K562 (cell line): ENCODE measurements at regions not wholly inside any gene's neighbourhood (a gene's known extent, or its start where the extent isn't known, plus 50 kb on each side); places are given as distances from the start of the nearest gene placed in this dataset.

Source experiments
- ATAC-seq: fragments of 200-7000 bp; cut with Tn5 transposase; 3 replicates; pipeline ENCODE4 v1.9.1; 2020; ENCODE audit warnings: moderate library complexity
- BruUV-seq: library from RNA; stranded (reverse); fragments of 400-500 nt; replicated peaks from 2 replicates; lab custom pipeline; 2021; lab: Mats Ljungman, UMichigan
- CTCF ChIA-PET: fragments of 300-600 bp; formaldehyde crosslinking; extraction: SDS; loops from one replicate; lab custom pipeline; 2021; ENCODE audit warnings: low intra/inter-chr PET ratio; lab: Yijun Ruan, JAX
- POLR2A ChIA-PET: fragments of 300-600, 350-650 bp; sonication (Branson Sonifier 250); formaldehyde crosslinking; extraction: SDS; loops from one replicate; lab custom pipeline; 2021; ENCODE audit warnings: antibody characterized with exemption, inconsistent platforms; lab: Yijun Ruan, JAX
- DNase-seq, 4 experiments: peaks; one replicate each; pipeline versions ENCODE4 v3.0.0 to v3.0.0-alpha.2; 2011 to 2018; ENCODE audit warnings: low spot score in 3 of 4, mixed read lengths in 3 of 4; ENCODE audit errors: extremely low read depth in 1 of 4
- FAIRE-seq: peaks from 2 replicates; lab custom pipeline; 2011; peaks lifted over from hg19 to GRCh38; lab: Jason Lieb, UNC
- H2AFZ ChIP-seq: 2 replicates; pipeline ENCODE4 v1.6.0; 2011; ENCODE audit warnings: low read depth, low read length, control low read depth, inconsistent platforms
- H3K27ac ChIP-seq: fragments of 200-600 bp; 3 replicates; pipeline ENCODE4 v1.8.0; 2011; ENCODE audit warnings: low read depth, mild to moderate bottlenecking, control low read depth, inconsistent platforms, low read length, moderate library complexity, mixed read lengths; ENCODE audit errors: extremely low read depth
- H3K27me3 ChIP-seq, 2 experiments: fragments of 300-600 bp in 1 of 2; 2 replicates in 1 of 2; 3 replicates in 1 of 2; pipeline versions ENCODE4 v1.6.0 to v1.8.0; 2011; ENCODE audit warnings: inconsistent platforms in 2 of 2, low read length in 2 of 2, mild to moderate bottlenecking in 1 of 2, mixed read lengths in 1 of 2, moderate library complexity in 1 of 2; ENCODE audit not compliant: control insufficient read depth in 2 of 2, insufficient read depth in 2 of 2
- H3K36me3 ChIP-seq: fragments of 300-600 bp; 3 replicates; pipeline ENCODE4 v1.8.0; 2011; ENCODE audit warnings: mild to moderate bottlenecking, low read length, inconsistent platforms; ENCODE audit not compliant: control insufficient read depth, insufficient read depth
- H3K4me1 ChIP-seq, 2 experiments: fragments of 200-600 bp in 1 of 2; replicated peaks in 1 of 2; 2 replicates in 1 of 2; 3 replicates in 1 of 2; pipeline versions ENCODE4 v1.5.1 to v1.8.0; 2011; ENCODE audit warnings: inconsistent platforms in 2 of 2, low read length in 2 of 2, mild to moderate bottlenecking in 1 of 2, mixed read lengths in 1 of 2, moderate library complexity in 1 of 2; ENCODE audit not compliant: control insufficient read depth in 2 of 2, insufficient read depth in 2 of 2
- H3K4me2 ChIP-seq: 2 replicates; pipeline ENCODE4 v1.6.1; 2011; ENCODE audit warnings: low read length, control low read depth, inconsistent platforms, mixed read lengths; ENCODE audit not compliant: insufficient read depth
- H3K4me3 ChIP-seq: fragments of 200-600 bp; sonication (generic), shearing (Covaris generic); 2 replicates; pipeline ENCODE4 v1.5.1; 2016; ENCODE audit warnings: control low read depth, inconsistent platforms
- H3K79me2 ChIP-seq: fragments of 200-600 bp; 3 replicates; pipeline ENCODE4 v1.8.0; 2011; ENCODE audit warnings: low read length, inconsistent platforms; ENCODE audit not compliant: control insufficient read depth, insufficient read depth
- H3K9ac ChIP-seq, 2 experiments: 2 replicates each; pipeline versions ENCODE4 v1.6.0 to v1.6.1; 2011; ENCODE audit warnings: low read depth in 2 of 2, low read length in 2 of 2, control low read depth in 1 of 2, inconsistent platforms in 1 of 2, mild to moderate bottlenecking in 1 of 2, mixed read lengths in 1 of 2; ENCODE audit not compliant: insufficient read depth in 1 of 2
- H3K9me1 ChIP-seq: one replicate; pipeline ENCODE4 v1.6.0; 2011; ENCODE audit warnings: inconsistent platforms, mild to moderate bottlenecking, low read length, moderate library complexity; ENCODE audit not compliant: control insufficient read depth, insufficient read depth
- H3K9me3 ChIP-seq: replicated peaks from 2 replicates; pipeline ENCODE4 v1.5.1; 2011; ENCODE audit warnings: low read depth, low read length, inconsistent platforms; ENCODE audit not compliant: control insufficient read depth, insufficient read depth
- H4K20me1 ChIP-seq: replicated peaks from 2 replicates; pipeline ENCODE4 v1.6.1; 2011; ENCODE audit warnings: low read length, inconsistent platforms, mixed read lengths; ENCODE audit not compliant: control insufficient read depth, insufficient read depth
- ELF1 ChIP-seq: fragments of 200-800 bp; sonication (Bioruptor generic); IDR thresholded peaks from 2 replicates; pipeline ENCODE4 v1.6.1; 2016; ENCODE audit warnings: missing genetic modification characterization, missing compliant biosample characterization
- ETV1 ChIP-seq: fragments of 450-650 bp; conservative IDR thresholded peaks from 2 replicates; pipeline ENCODE4 v1.6.1; 2016; ENCODE audit warnings: missing genetic modification characterization, control low read depth, low read depth, missing compliant biosample characterization
- EWSR1 ChIP-seq: fragments of 450-650 bp; IDR thresholded peaks from 2 replicates; pipeline ENCODE4 v1.6.1; 2018; ENCODE audit warnings: borderline replicate concordance, mild to moderate bottlenecking, low read depth, moderate library complexity; ENCODE audit not compliant: partially characterized antibody
- KLF10 ChIP-seq: fragments of 250-450 bp; sonication (Bioruptor Pico); IDR thresholded peaks from 2 replicates; pipeline ENCODE4 v1.6.1; 2021; ENCODE audit warnings: matching md5 sums
- MCM3 ChIP-seq: fragments of 450-650 bp; IDR thresholded peaks from 2 replicates; pipeline ENCODE4 v1.6.1; 2016
- MIER1 ChIP-seq: fragments of 450-650 bp; IDR thresholded peaks from 2 replicates; pipeline ENCODE4 v1.6.1; 2016; ENCODE audit warnings: antibody characterized with exemption, mild to moderate bottlenecking, low read depth
- NCOR1 ChIP-seq: fragments of 450-650 bp; IDR thresholded peaks from 2 replicates; pipeline ENCODE4 v1.6.1; 2016; ENCODE audit warnings: mild to moderate bottlenecking, moderate library complexity
- RB1 ChIP-seq: fragments of 450-650 bp; IDR thresholded peaks from 2 replicates; pipeline ENCODE4 v1.6.1; 2017; ENCODE audit warnings: low read depth, mild to moderate bottlenecking
- SRSF9 ChIP-seq: fragments of 200-400 bp; formaldehyde crosslinking; IDR thresholded peaks from 2 replicates; pipeline ENCODE4 v1.6.1; 2017; ENCODE audit warnings: low read depth, low read length, borderline replicate concordance
- ZBTB7A ChIP-seq: IDR thresholded peaks from 2 replicates; pipeline ENCODE4 v1.6.1; 2011; ENCODE audit warnings: low read depth, mild to moderate bottlenecking, low read length, moderate library complexity, borderline replicate concordance; ENCODE audit not compliant: control insufficient read depth
- ZC3H11A ChIP-seq: IDR thresholded peaks from 2 replicates; pipeline ENCODE4 v1.6.1; 2012; ENCODE audit warnings: low read depth, low read length, improper control_type of control experiment
- ZKSCAN1 ChIP-seq: fragments of 150-350 bp; IDR thresholded peaks from 2 replicates; pipeline ENCODE4 v1.6.1; 2016; ENCODE audit warnings: low read depth, low read length
- ZNF311 ChIP-seq: fragments of 250-450 bp; sonication (Bioruptor Pico); IDR thresholded peaks from 2 replicates; pipeline ENCODE4 v1.4.0; 2020; ENCODE audit warnings: mild to moderate bottlenecking, moderate library complexity
- ZNF76 ChIP-seq: fragments of 250-450 bp; sonication (Bioruptor Pico); IDR thresholded peaks from 2 replicates; pipeline ENCODE4 v1.4.0; 2020; ENCODE audit warnings: mild to moderate bottlenecking, moderate library complexity, borderline replicate concordance
- WGBS: fragments of 100-300 bp; shearing (Covaris generic); methylation state at CpG from one replicate; pipeline ENCODE4 v1.1.6; 2016; ENCODE audit warnings: low coverage, mixed read lengths; ENCODE audit not compliant: insufficient coverage; ENCODE audit errors: missing lambda C conversion rate; 5-methylcytosine and 5-hydroxymethylcytosine counted together
- in situ Hi-C: fragments of 300-500 bp; cut with MboI; formaldehyde crosslinking; loops from 4 replicates; pipeline ENCODE4 v1.15.0; 2018; ENCODE audit warnings: inconsistent platforms, mixed read lengths
- intact Hi-C: fragments of 100-400 bp; cut with micrococcal nuclease; formaldehyde crosslinking; loops from 2 replicates; pipeline ENCODE4 v1.14.2; 2022
- TF ChIP-seq, protein P1 (sequence below): sonication (generic); formaldehyde crosslinking; IDR thresholded peaks from 2 replicates; pipeline ENCODE4 v1.8.1; 2023; ENCODE audit warnings: mild to moderate bottlenecking, missing genetic modification reagents
- TF ChIP-seq, protein P2 (sequence below): fragments of 250-450 bp; sonication (Bioruptor Pico); IDR thresholded peaks from 2 replicates; pipeline ENCODE4 v1.5.1; 2021; ENCODE audit warnings: mild to moderate bottlenecking

DNA sequence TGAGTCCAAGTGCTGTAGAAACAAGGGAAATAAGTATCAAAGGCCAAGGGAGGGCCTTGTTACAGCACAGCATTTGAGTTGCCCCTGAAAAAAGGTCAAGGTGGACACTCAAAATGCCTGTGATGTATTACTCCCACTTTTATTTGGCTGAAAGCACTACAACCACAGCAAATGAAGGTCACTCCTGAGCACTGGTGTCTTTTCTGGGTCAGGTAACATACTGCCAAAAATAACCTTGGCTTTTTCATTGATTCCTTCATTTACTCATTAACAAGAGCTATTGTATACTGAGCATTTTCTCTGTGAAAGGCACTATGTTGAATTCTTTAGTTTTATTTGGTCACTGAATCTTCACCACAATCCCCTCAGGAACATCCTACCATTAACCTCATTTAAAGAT is 590.3 kb downstream of the BCL11A start (continued):
- no peak for TF ChIP-seq RB1
- TF ChIP-seq, protein P1, sequence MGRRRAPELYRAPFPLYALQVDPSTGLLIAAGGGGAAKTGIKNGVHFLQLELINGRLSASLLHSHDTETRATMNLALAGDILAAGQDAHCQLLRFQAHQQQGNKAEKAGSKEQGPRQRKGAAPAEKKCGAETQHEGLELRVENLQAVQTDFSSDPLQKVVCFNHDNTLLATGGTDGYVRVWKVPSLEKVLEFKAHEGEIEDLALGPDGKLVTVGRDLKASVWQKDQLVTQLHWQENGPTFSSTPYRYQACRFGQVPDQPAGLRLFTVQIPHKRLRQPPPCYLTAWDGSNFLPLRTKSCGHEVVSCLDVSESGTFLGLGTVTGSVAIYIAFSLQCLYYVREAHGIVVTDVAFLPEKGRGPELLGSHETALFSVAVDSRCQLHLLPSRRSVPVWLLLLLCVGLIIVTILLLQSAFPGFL (CRISPR knock-in tag), result no peak

DNA sequence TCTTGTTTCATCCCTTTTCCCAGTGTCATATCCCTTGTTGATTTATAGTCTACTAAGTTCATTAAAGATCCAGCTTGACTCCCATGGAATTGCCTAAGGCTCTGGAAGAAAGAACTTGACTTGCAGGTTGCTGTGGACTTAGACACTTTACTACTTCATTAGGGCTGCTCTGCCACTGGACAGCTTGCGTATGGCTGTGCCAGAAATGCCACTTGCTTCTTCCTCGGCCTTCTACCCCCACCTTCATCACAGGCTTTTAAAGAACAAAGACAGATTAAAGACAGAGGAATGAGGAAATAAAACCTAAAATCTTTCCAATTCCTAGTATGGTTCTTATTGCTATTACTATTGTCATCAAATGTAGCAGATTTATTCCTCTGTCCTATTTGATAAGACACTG is 591.7 kb downstream of the BCL11A start:
- H3K4me2 ChIP-seq, result no peak overlapping the region
- POLR2A ChIA-PET, result no interaction called here
- FAIRE-seq, result no peak
- no peaks in the 10 kb centered on the region for H3K9me1 ChIP-seq
- H3K36me3 ChIP-seq, result no peaks in the 10 kb centered on the region
- no peaks in the 10 kb centered on the region for H3K79me2 ChIP-seq
- H3K4me1 ChIP-seq, result no peaks in the 10 kb centered on the region
- H3K9ac ChIP-seq, result no peak overlapping the region
- no peak overlapping the region for H3K27ac ChIP-seq
- no TSS peak for BruUV-seq
- H4K20me1 ChIP-seq, result no peaks in the 10 kb centered on the region
- no peaks in the 10 kb centered on the region for H3K27me3 ChIP-seq
- intact Hi-C loops (no loop called here), in situ Hi-C loops (no loop called here)
- no peak for DNase-seq
- CTCF ChIA-PET, result no interaction called here
- no peak for ATAC-seq
- no peaks in the 10 kb centered on the region for H3K9me3 ChIP-seq
- 0% methylated on average over 2 of the region's 2 CpGs for WGBS
- no peak overlapping the region for H2AFZ ChIP-seq
- H3K4me3 ChIP-seq, result no peak overlapping the region
- TF ChIP-seq MCM3 (no peak), ZBTB7A (no peak), ELF1 (no peak), ETV1 (tag) (no peak), ZKSCAN1 (no peak), MIER1 (no peak), ZNF311 (CRISPR knock-in tag) (no peak), NCOR1 (no peak), SRSF9 (no peak), ZNF76 (CRISPR knock-in tag) (no peak), EWSR1 (no peak), KLF10 (CRISPR knock-in tag) (no peak), ZC3H11A (no peak)
- TF ChIP-seq, protein P2, sequence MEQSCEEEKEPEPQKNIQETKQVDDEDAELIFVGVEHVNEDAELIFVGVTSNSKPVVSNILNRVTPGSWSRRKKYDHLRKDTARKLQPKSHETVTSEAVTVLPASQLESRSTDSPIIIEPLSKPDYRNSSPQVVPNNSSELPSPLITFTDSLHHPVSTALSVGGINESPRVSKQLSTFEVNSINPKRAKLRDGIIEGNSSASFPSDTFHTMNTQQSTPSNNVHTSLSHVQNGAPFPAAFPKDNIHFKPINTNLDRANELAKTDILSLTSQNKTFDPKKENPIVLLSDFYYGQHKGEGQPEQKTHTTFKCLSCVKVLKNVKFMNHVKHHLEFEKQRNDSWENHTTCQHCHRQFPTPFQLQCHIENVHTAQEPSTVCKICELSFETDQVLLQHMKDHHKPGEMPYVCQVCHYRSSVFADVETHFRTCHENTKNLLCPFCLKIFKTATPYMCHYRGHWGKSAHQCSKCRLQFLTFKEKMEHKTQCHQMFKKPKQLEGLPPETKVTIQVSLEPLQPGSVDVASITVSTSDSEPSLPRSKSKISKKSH, result no peak
